ENCODE measurements at regions not wholly inside any gene's neighbourhood (a gene's known extent, or its start where the extent isn't known, plus 50 kb on each side); places are given as distances from the start of the nearest gene placed in this dataset.

GRCh38 chr6:121855521-121855920, 420.1 kb downstream of the GJA1 start:
- 42% methylated on average over 4 of the region's 4 CpGs for WGBS
- intact Hi-C loops (cut with DNase I) = no loop called here

GRCh38 chr6:121856296-121856695, 420.9 kb downstream of the GJA1 start:
- H3K4me3 ChIP-seq = no peak overlapping the region
- H3K36me3 ChIP-seq = no peaks in the 10 kb centered on the region
- H3K4me1 ChIP-seq = peaks cover 0 to 11% (median 3%) of the 10 kb centered on the region in 4 donors
- H3K27me3 ChIP-seq = no peaks in the 10 kb centered on the region
- TF ChIP-seq POLR2AphosphoS5 (IDR thresholded peaks at IDR 0.05) = no peak
- WGBS = 89% methylated on average over 2 of the region's 2 CpGs
- H3K27ac ChIP-seq (replicated peaks in 1 of 4) = no peak overlapping the region
- intact Hi-C loops (cut with DNase I) = no loop called here
- H3K9me3 ChIP-seq = no peaks in the 10 kb centered on the region
- DNase-seq (ENCODE audit: extremely low spot score) = no peak

More at GRCh38 chr6:121855521-121855920, 420.1 kb downstream of the GJA1 start:
- H3K4me1 ChIP-seq = peaks cover 0 to 17% (median 9%) of the 10 kb centered on the region in 4 donors
- no peaks in the 10 kb centered on the region for H3K27me3 ChIP-seq
- H3K9me3 ChIP-seq = no peaks in the 10 kb centered on the region
- H3K4me3 ChIP-seq = no peak overlapping the region
- no peaks in the 10 kb centered on the region for H3K36me3 ChIP-seq
- no peak for DNase-seq (ENCODE audit: extremely low spot score)
- TF ChIP-seq POLR2A (IDR thresholded peaks at IDR 0.05; ENCODE audit: low read depth) = no peak
- TF ChIP-seq CTCF (IDR thresholded peaks at IDR 0.05) = no peak
- TF ChIP-seq EP300 (IDR thresholded peaks at IDR 0.05) = no peak
- no peak for TF ChIP-seq POLR2AphosphoS5 (IDR thresholded peaks at IDR 0.05)
- H3K27ac ChIP-seq (replicated peaks in 1 of 4) = no peak overlapping the region

GRCh38 chr6:121857551-121857950, 422.1 kb downstream of the GJA1 start:
- H3K27ac ChIP-seq (replicated peaks in 1 of 4) = no peak overlapping the region
- DNase-seq (ENCODE audit: extremely low spot score) = no peak
- WGBS = 93% methylated on average over 2 of the region's 2 CpGs
- intact Hi-C loops (cut with DNase I) = no loop called here
- no peak for TF ChIP-seq EP300 (IDR thresholded peaks at IDR 0.05)
- TF ChIP-seq CTCF (IDR thresholded peaks at IDR 0.05) = no peak
- no peak for TF ChIP-seq POLR2AphosphoS5 (IDR thresholded peaks at IDR 0.05)
- TF ChIP-seq POLR2A (IDR thresholded peaks at IDR 0.05; ENCODE audit: low read depth) = no peak
- no peak overlapping the region for H3K4me3 ChIP-seq
- no peaks in the 10 kb centered on the region for H3K27me3 ChIP-seq
- no peaks in the 10 kb centered on the region for H3K9me3 ChIP-seq
- no peaks in the 10 kb centered on the region for H3K36me3 ChIP-seq
- H3K4me1 ChIP-seq = peaks cover 0 to 11% (median 3%) of the 10 kb centered on the region in 4 donors

DNA sequence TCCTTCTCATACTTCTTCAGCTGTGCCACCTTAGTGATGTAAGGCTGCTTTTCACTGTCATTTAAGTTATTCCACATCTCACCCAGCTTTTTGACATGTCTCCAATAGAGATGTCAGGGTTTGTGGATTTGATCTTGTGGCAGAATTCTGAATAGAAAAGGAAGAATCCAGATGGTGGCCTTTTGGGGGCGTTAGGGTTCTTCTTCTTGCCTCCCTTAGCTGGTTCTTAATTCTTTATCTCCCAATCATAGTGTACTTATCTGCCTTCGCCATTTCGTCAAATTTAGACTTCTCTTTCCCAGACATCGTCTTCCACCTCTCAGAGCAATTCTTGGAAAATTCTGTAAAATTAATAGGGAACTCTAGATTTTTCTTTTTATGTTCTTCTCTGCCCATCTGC, 422.9 kb downstream of the GJA1 start:
- intact Hi-C loops (cut with DNase I) = no loop called here
- H3K9me3 ChIP-seq = no peaks in the 10 kb centered on the region
- no peaks in the 10 kb centered on the region for H3K36me3 ChIP-seq
- no peak overlapping the region for H3K4me3 ChIP-seq
- peaks cover 0 to 11% (median 3%) of the 10 kb centered on the region in 4 donors for H3K4me1 ChIP-seq
- no peaks in the 10 kb centered on the region for H3K27me3 ChIP-seq
- H3K27ac ChIP-seq (replicated peaks in 1 of 4) = no peak overlapping the region
- TF ChIP-seq CTCF (IDR thresholded peaks at IDR 0.05) (no peak), POLR2A (IDR thresholded peaks at IDR 0.05; ENCODE audit: low read depth) (no peak), POLR2AphosphoS5 (IDR thresholded peaks at IDR 0.05) (no peak), EP300 (IDR thresholded peaks at IDR 0.05) (no peak)
- DNase-seq (ENCODE audit: extremely low spot score) = no peak
- 91% methylated on average over 4 of the region's 4 CpGs for WGBS

- intact Hi-C loops (cut with DNase I) = no loop called here
- Histone ChIP-seq H3K27me3 (no peaks in the 10 kb centered on the region), H3K27ac (replicated peaks in 1 of 4) (no peak overlapping the region), H3K4me3 (no peak overlapping the region), H3K36me3 (no peaks in the 10 kb centered on the region), H3K4me1 (peaks cover 0 to 11% (median 3%) of the 10 kb centered on the region in 4 donors), H3K9me3 (no peaks in the 10 kb centered on the region)
- DNase-seq (ENCODE audit: extremely low spot score) = no peak
- WGBS = 64% methylated on average over 1 of the region's 1 CpG
- TF ChIP-seq POLR2A (IDR thresholded peaks at IDR 0.05; ENCODE audit: low read depth) (no peak), POLR2AphosphoS5 (IDR thresholded peaks at IDR 0.05) (no peak)
Measured at GRCh38 chr6:121858986-121859385, 423.5 kb downstream of the GJA1 start.

DNA sequence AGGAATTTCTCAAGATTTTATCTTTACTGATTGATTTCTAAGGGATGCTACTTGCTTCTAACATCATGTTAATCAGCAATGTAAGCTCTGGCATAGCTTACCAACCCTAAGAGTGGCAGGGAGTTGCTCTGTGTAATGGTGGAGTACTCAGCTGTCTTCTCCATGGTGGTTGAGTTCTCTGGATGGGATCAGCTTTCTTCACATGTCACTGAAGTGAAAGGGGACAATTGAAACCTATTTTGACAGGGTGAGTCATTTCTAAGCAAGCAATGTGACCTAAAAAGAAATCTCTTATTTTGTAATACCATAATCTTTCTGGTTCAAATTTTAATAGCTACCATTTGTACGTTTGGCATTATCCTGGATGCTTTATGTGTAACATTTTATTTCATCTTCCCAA, 430.4 kb downstream of the GJA1 start:
- TF ChIP-seq CTCF (IDR thresholded peaks at IDR 0.05) (no peak), POLR2AphosphoS5 (IDR thresholded peaks at IDR 0.05) (no peak), EP300 (IDR thresholded peaks at IDR 0.05) (no peak)
- Histone ChIP-seq H3K9me3 (no peaks in the 10 kb centered on the region), H3K27me3 (no peaks in the 10 kb centered on the region), H3K4me1 (peaks cover 0 to 17% (median 6%) of the 10 kb centered on the region in 4 donors), H3K27ac (replicated peaks in 1 of 4) (no peak overlapping the region), H3K4me3 (no peak overlapping the region), H3K36me3 (no peaks in the 10 kb centered on the region)
- 89% methylated on average over 1 of the region's 1 CpG for WGBS
- no peak for DNase-seq (ENCODE audit: extremely low spot score)
- intact Hi-C loops (cut with DNase I) = no loop called here
